Mucosa of descending colon (tissue), 3 donors: ENCODE measurements at regions not wholly inside any gene's neighbourhood (a gene's known extent, or its start where the extent isn't known, plus 50 kb on each side); places are given as distances from the start of the nearest gene placed in this dataset.

ENCODE experiments used
- ATAC-seq: fragments of 200-7000 bp; cut with Tn5 transposase; one replicate; pipeline ENCODE4 v1.9.1; 2020; ENCODE audit warnings: mild to moderate bottlenecking, moderate library complexity
- DNase-seq, 3 donors: peaks; one replicate each; pipeline ENCODE4 v3.0.0-alpha.2; 2020
- H3K36me3 ChIP-seq: fragments of 200-600 bp; one replicate; pipeline ENCODE4 v1.8.0; 2021; ENCODE audit warnings: low read depth, mild to moderate bottlenecking
- H3K4me1 ChIP-seq: fragments of 200-600 bp; one replicate; pipeline ENCODE4 v1.8.0; 2021; ENCODE audit warnings: low read depth, mild to moderate bottlenecking
- H3K4me3 ChIP-seq: fragments of 200-600 bp; one replicate; pipeline ENCODE4 v1.8.0; 2021; ENCODE audit warnings: mild to moderate bottlenecking
- H3K9me3 ChIP-seq: fragments of 200-600 bp; one replicate; pipeline ENCODE4 v1.8.0; 2021; ENCODE audit warnings: mild to moderate bottlenecking
- CTCF ChIP-seq: fragments of 200-600 bp; IDR thresholded peaks from one replicate; pipeline ENCODE4 v1.8.0; 2022; ENCODE audit warnings: antibody characterized with exemption, mild to moderate bottlenecking
- intact Hi-C, 2 donors: fragments of 100-400 bp; cut with DNase I in 1 of 2; cut with micrococcal nuclease in 1 of 2; formaldehyde crosslinking; loops; one replicate each; pipeline versions ENCODE4 v1.11.0 to v1.11.1; 2022; cut with DNase I, micrococcal nuclease
- donor health status: DM: no; HTN: no; CAD: no; lungs with moderate emphysema.
- donor health status: DM: no; HTN: no; CAD: no.
- donor health status: DM: no; HTN: yes; CAD: no.

- Histone ChIP-seq H3K4me1 (no peaks in the 10 kb centered on the region), H3K9me3 (no peaks in the 10 kb centered on the region), H3K36me3 (no peaks in the 10 kb centered on the region), H3K4me3 (no peak overlapping the region)
- DNase-seq (no peak), ATAC-seq (no peak)
- no peak for TF ChIP-seq CTCF
- intact Hi-C loops = no loop called here
Observed at GRCh38 chr7:131800531-131800930, 244.1 kb upstream of the PODXL start.

- DNase-seq = no peak
- no peak for ATAC-seq
- no peak for TF ChIP-seq CTCF
- Histone ChIP-seq H3K36me3 (no peaks in the 10 kb centered on the region), H3K4me3 (no peak overlapping the region), H3K4me1 (no peaks in the 10 kb centered on the region), H3K9me3 (no peaks in the 10 kb centered on the region)
- intact Hi-C loops = no loop called here
Observed at GRCh38 chr7:131800008-131800407, 243.6 kb upstream of the PODXL start.

- no peak for DNase-seq
- H3K36me3 ChIP-seq = no peaks in the 10 kb centered on the region
- H3K4me1 ChIP-seq = no peaks in the 10 kb centered on the region
- H3K4me3 ChIP-seq = no peak overlapping the region
- H3K9me3 ChIP-seq = no peaks in the 10 kb centered on the region
- intact Hi-C loops = no loop called here
- TF ChIP-seq CTCF = no peak
- ATAC-seq = no peak
Observed at GRCh38 chr7:131797841-131798240, 241.4 kb upstream of the PODXL start.

- DNase-seq = no peak
Observed at GRCh38 chr7:131795400-131795799, 239.0 kb upstream of the PODXL start.

GRCh38 chr7:131792311-131792710 is 235.9 kb upstream of the PODXL start:
- ATAC-seq = no peak
- intact Hi-C loops = no loop called here
- Histone ChIP-seq H3K4me3 (no peak overlapping the region), H3K36me3 (no peaks in the 10 kb centered on the region), H3K9me3 (no peaks in the 10 kb centered on the region), H3K4me1 (no peaks in the 10 kb centered on the region)
- DNase-seq = no peak
- no peak for TF ChIP-seq CTCF

More at GRCh38 chr7:131795400-131795799, 239.0 kb upstream of the PODXL start:
- no peak for TF ChIP-seq CTCF
- H3K4me1 ChIP-seq = no peaks in the 10 kb centered on the region
- intact Hi-C loops = no loop called here
- H3K9me3 ChIP-seq = no peaks in the 10 kb centered on the region
- ATAC-seq = no peak
- no peak overlapping the region for H3K4me3 ChIP-seq
- no peaks in the 10 kb centered on the region for H3K36me3 ChIP-seq

- Histone ChIP-seq H3K4me1 (no peaks in the 10 kb centered on the region), H3K9me3 (no peaks in the 10 kb centered on the region), H3K36me3 (no peaks in the 10 kb centered on the region), H3K4me3 (no peak overlapping the region)
- DNase-seq = no peak
- ATAC-seq = no peak
- intact Hi-C loops = no loop called here
- no peak for TF ChIP-seq CTCF
Observed at GRCh38 chr7:131787101-131787500, 230.7 kb upstream of the PODXL start.
